B cell (primary cell): ENCODE measurements at regions not wholly inside any gene's neighbourhood (a gene's known extent, or its start where the extent isn't known, plus 50 kb on each side); places are given as distances from the start of the nearest gene placed in this dataset.

Source experiments
- ATAC-seq: fragments of 200-7000 bp; cut with Tn5 transposase; one replicate; pipeline ENCODE4 v1.10.0; 2021; ENCODE audit warnings: low read depth, mild to moderate bottlenecking, moderate number of reproducible peaks, moderate library complexity
- CTCF ChIA-PET: fragments of 350-600 bp; sonication (Branson Sonifier 250); formaldehyde crosslinking; loops from one replicate; lab custom pipeline; 2021; ENCODE audit warnings: antibody characterized with exemption, inconsistent platforms; lab: Charles Lee
- POLR2A ChIA-PET: fragments of 350-600 bp; sonication (Branson Sonifier 250); formaldehyde crosslinking; loops from one replicate; lab custom pipeline; 2021; ENCODE audit warnings: antibody characterized with exemption; lab: Charles Lee
- DNase-seq: peaks from one replicate; pipeline ENCODE4 v3.0.0; 2013
- H2AFZ ChIP-seq: 2 replicates; pipeline ENCODE4 v1.6.1; 2012; ENCODE audit warnings: mild to moderate bottlenecking, low read depth, low read length; ENCODE audit not compliant: insufficient read depth, poor library complexity, severe bottlenecking
- H3K27ac ChIP-seq, 2 donors: 1 replicate in 1 of 2; 2 replicates in 1 of 2; pipeline ENCODE4 v1.5.1; 2012 to 2013; ENCODE audit warnings: low read length in 2 of 2, mild to moderate bottlenecking in 2 of 2, moderate library complexity in 1 of 2
- H3K27me3 ChIP-seq, 4 experiments: fragments of 200-600 bp in 1 of 4; sonication (generic) in 1 of 4; replicated peaks in 1 of 4; 1 replicate in 2 of 4; 2 replicates in 2 of 4; pipeline versions ENCODE4 v1.6.1 to v1.7.0; 2013 to 2016; ENCODE audit warnings: low read length in 3 of 4, mild to moderate bottlenecking in 2 of 4, mixed read lengths in 1 of 4, moderate library complexity in 1 of 4; ENCODE audit not compliant: insufficient read depth in 4 of 4, control insufficient read depth in 3 of 4; ENCODE audit errors: control extremely low read depth in 1 of 4
- H3K36me3 ChIP-seq, 2 experiments: replicated peaks in 1 of 2; 1 replicate in 1 of 2; 2 replicates in 1 of 2; pipeline versions ENCODE4 v1.6.1 to v1.7.1; 2013; ENCODE audit warnings: low read length in 1 of 2; ENCODE audit not compliant: insufficient read depth in 2 of 2, control insufficient read depth in 1 of 2; ENCODE audit errors: control extremely low read depth in 1 of 2, extremely low read depth in 1 of 2
- H3K4me1 ChIP-seq, 2 donors: fragments of 200-600 bp in 1 of 2; sonication (generic) in 1 of 2; 1 replicate in 1 of 2; 2 replicates in 1 of 2; pipeline versions ENCODE4 v1.5.1 to v1.6.1; 2013 to 2017; ENCODE audit warnings: low read length in 2 of 2; ENCODE audit not compliant: control insufficient read depth in 2 of 2, insufficient read depth in 2 of 2
- H3K4me2 ChIP-seq: replicated peaks from 2 replicates; pipeline ENCODE3; 2012; ENCODE audit warnings: mild to moderate bottlenecking, low read depth, low read length; ENCODE audit not compliant: poor library complexity, severe bottlenecking
- H3K4me3 ChIP-seq, 5 experiments: fragments of 200-600 bp in 1 of 5; sonication (generic) in 1 of 5; 1 replicate in 3 of 5; 2 replicates in 2 of 5; pipeline versions ENCODE4 v1.5.1 to v1.7.0; 2011 to 2016; ENCODE audit warnings: low read length in 4 of 5, mild to moderate bottlenecking in 4 of 5, low read depth in 2 of 5, control low read depth in 1 of 5, moderate library complexity in 1 of 5; ENCODE audit not compliant: insufficient read depth in 1 of 5; ENCODE audit errors: control extremely low read depth in 1 of 5, extremely low read depth in 1 of 5
- H3K79me2 ChIP-seq: fragments of 200-600 bp; sonication (generic); one replicate; pipeline ENCODE4 v1.6.0; 2016; ENCODE audit warnings: low read length; ENCODE audit not compliant: control insufficient read depth, insufficient read depth
- H3K9ac ChIP-seq: fragments of 200-600 bp; sonication (generic); 2 replicates; pipeline ENCODE4 v1.6.1; 2017; ENCODE audit warnings: mild to moderate bottlenecking, low read length, moderate library complexity
- H3K9me3 ChIP-seq, 3 donors: one replicate each; pipeline versions ENCODE4 v1.6.1 to v1.7.1; 2013; ENCODE audit warnings: low read length in 2 of 3; ENCODE audit not compliant: control insufficient read depth in 2 of 3, insufficient read depth in 1 of 3; ENCODE audit errors: control extremely low read depth in 1 of 3
- H4K20me1 ChIP-seq: 2 replicates; pipeline ENCODE4 v1.6.0; 2012; ENCODE audit warnings: mild to moderate bottlenecking, low read length; ENCODE audit not compliant: insufficient read depth, control insufficient read depth, poor library complexity, severe bottlenecking
- H3K27ac Mint-ChIP-seq: one replicate; pipeline ENCODE4 v1.8.0; 2021; ENCODE audit warnings: mixed read lengths
- H3K27me3 Mint-ChIP-seq: one replicate; pipeline ENCODE4 v1.8.0; 2021; ENCODE audit warnings: mixed read lengths
- H3K4me1 Mint-ChIP-seq: one replicate; pipeline ENCODE4 v1.8.0; 2021; ENCODE audit warnings: mixed read lengths
- H3K4me3 Mint-ChIP-seq: one replicate; pipeline ENCODE4 v1.8.0; 2021; ENCODE audit warnings: mixed read lengths
- H3K9me3 Mint-ChIP-seq: one replicate; pipeline ENCODE4 v1.8.0; 2022; ENCODE audit warnings: mixed read lengths; ENCODE audit not compliant: insufficient read depth
- CTCF ChIP-seq: fragments of 200-600 bp; IDR thresholded peaks from one replicate; pipeline ENCODE4 v1.8.0; 2022; ENCODE audit warnings: antibody characterized with exemption, mild to moderate bottlenecking
- EZH2 ChIP-seq: IDR thresholded peaks from 2 replicates; pipeline ENCODE4 v1.6.1; 2012; ENCODE audit warnings: borderline replicate concordance, low read depth, mild to moderate bottlenecking, moderate library complexity, low read length; ENCODE audit not compliant: insufficient read depth, poor library complexity, severe bottlenecking
- WGBS: methylation state at CpG from one replicate; pipeline ENCODE4 v1.1.5; 2013; ENCODE audit warnings: missing lambda C conversion rate; ENCODE audit not compliant: insufficient coverage; 5-methylcytosine and 5-hydroxymethylcytosine counted together
- intact Hi-C: fragments of 100-400 bp; cut with micrococcal nuclease; formaldehyde crosslinking; loops from one replicate; pipeline ENCODE4 v1.10.0; 2022

DNA sequence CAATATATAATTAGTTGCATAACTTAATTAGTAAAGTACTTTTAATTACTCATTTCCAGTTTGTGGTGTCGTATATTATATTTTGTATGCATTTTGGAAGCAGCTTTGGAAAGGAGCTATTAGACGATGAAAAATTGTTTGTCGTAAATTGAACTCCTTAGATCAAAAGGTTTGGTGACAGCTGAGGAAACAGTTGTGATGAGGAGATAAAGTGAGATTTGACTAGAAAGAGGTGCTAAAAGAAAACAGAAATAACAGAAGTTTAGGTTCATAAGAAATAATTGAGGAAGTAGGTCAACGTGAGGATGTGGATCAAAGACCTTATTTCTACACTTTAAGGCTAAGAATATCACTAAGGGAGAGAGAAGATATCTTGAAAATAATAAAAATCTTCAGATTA, 141.9 kb upstream of the NETO1 start:
- no peaks in the 10 kb centered on the region for H3K79me2 ChIP-seq
- POLR2A ChIA-PET = no interaction called here
- H3K27ac ChIP-seq = peak overlapping the region; percentile 22 to 86
- CTCF ChIA-PET = no interaction called here
- H3K27ac Mint-ChIP-seq = peak overlapping the region; percentile 22
- no peak for ATAC-seq
- H3K4me1 Mint-ChIP-seq = peaks cover 23% of the 10 kb centered on the region
- H3K9me3 ChIP-seq = no peaks in the 10 kb centered on the region
- peaks cover 23 to 38% of the 10 kb centered on the region in 2 donors for H3K4me1 ChIP-seq
- intact Hi-C loops = no loop called here
- WGBS = 12% methylated on average over 2 of the region's 4 CpGs
- peak overlapping the region; percentile 45 for H3K4me2 ChIP-seq
- H3K27me3 ChIP-seq = no peaks in the 10 kb centered on the region
- peak overlapping the region; percentile 8 for H3K9ac ChIP-seq
- no peaks in the 10 kb centered on the region for H3K9me3 Mint-ChIP-seq
- no peaks in the 10 kb centered on the region for H3K27me3 Mint-ChIP-seq
- peak overlapping the region; percentile 50 for H3K4me3 Mint-ChIP-seq
- H3K4me3 ChIP-seq = no peak overlapping the region
- TF ChIP-seq EZH2 (no peak), CTCF (no peak)
- no peak for DNase-seq
- H3K36me3 ChIP-seq = no peaks in the 10 kb centered on the region
- H2AFZ ChIP-seq = no peak overlapping the region
- no peaks in the 10 kb centered on the region for H4K20me1 ChIP-seq

- no peaks in the 10 kb centered on the region for H3K79me2 ChIP-seq
- no peak for TF ChIP-seq EZH2
- TF ChIP-seq CTCF = no peak
- H4K20me1 ChIP-seq = no peaks in the 10 kb centered on the region
- H3K4me3 Mint-ChIP-seq = peak overlapping the region; percentile 75
- peak overlapping the region in 1 of 5 experiments; percentile 49 for H3K4me3 ChIP-seq
- peak overlapping the region; percentile 75 for H3K27ac Mint-ChIP-seq
- peak overlapping the region; percentile 69 for H3K4me2 ChIP-seq
- whole genome bisulfite sequencing = 96% methylated on average over 3 of the region's 4 CpGs
- H3K4me1 ChIP-seq = peaks cover 23 to 38% of the 10 kb centered on the region in 2 donors
- H2AFZ ChIP-seq = peak overlapping the region; percentile 63
- H3K27me3 ChIP-seq = no peaks in the 10 kb centered on the region
- ATAC-seq = no peak
- intact Hi-C loops = no loop called here
- no peaks in the 10 kb centered on the region for H3K9me3 Mint-ChIP-seq
- peak overlapping the region; percentile 78 to 86 for H3K27ac ChIP-seq
- no peak for DNase-seq
- ChIA-PET POLR2A (no interaction called here), CTCF (interaction anchor here (1.5 kb wide), 1 partner anchor 128 kb away, joined by 4 read pairs; no protein-coding TSS in a partner anchor)
- H3K4me1 Mint-ChIP-seq = peaks cover 23% of the 10 kb centered on the region
- H3K36me3 ChIP-seq = no peaks in the 10 kb centered on the region
- peak overlapping the region; percentile 49 for H3K9ac ChIP-seq
- no peaks in the 10 kb centered on the region for H3K27me3 Mint-ChIP-seq
- H3K9me3 ChIP-seq = peaks cover 0 to 2% (median 0%) of the 10 kb centered on the region in 3 donors
These were observed 140.1 kb upstream of the NETO1 start for GRCh38 chr18:73007915-73008308.
